Body of pancreas (tissue), 4 donors: ENCODE measurements at regions not wholly inside any gene's neighbourhood (a gene's known extent, or its start where the extent isn't known, plus 50 kb on each side); places are given as distances from the start of the nearest gene placed in this dataset.
"Not testable (repeated sequence)": the region's sequence is repeated elsewhere in the genome, so short reads cannot be mapped to it uniquely, and the experiment has no call there.

Source experiments
- ATAC-seq: fragments of 150-250 bp; one replicate; pipeline ENCODE4 v1.9.1; 2016
- DNase-seq, 4 donors: peaks; one replicate each; pipeline ENCODE4 v3.0.0-alpha.2; 2019
- H3K27ac ChIP-seq, 4 donors: fragments of 200-600 bp; sonication (generic); 1 replicate in 3 of 4; 2 replicates in 1 of 4; pipeline versions ENCODE4 v1.5.1 to v1.6.1; 2016 to 2019; ENCODE audit warnings: mild to moderate bottlenecking in 1 of 4, mixed read lengths in 1 of 4, moderate library complexity in 1 of 4
- H3K27me3 ChIP-seq, 2 donors: fragments of 200-600 bp; sonication (generic); one replicate each; pipeline ENCODE4 v1.6.0; 2016; ENCODE audit warnings: mild to moderate bottlenecking in 1 of 2
- H3K36me3 ChIP-seq, 2 donors: fragments of 200-600 bp; sonication (generic); replicated peaks in 1 of 2; 2 replicates each; pipeline ENCODE4 v1.5.1; 2016; ENCODE audit warnings: low read depth in 2 of 2; ENCODE audit not compliant: insufficient read depth in 1 of 2
- H3K4me1 ChIP-seq: fragments of 200-600 bp; sonication (generic); one replicate; pipeline ENCODE4 v1.6.0; 2016
- H3K4me3 ChIP-seq, 2 donors: fragments of 200-600 bp; sonication (generic); 1 replicate in 1 of 2; 2 replicates in 1 of 2; pipeline ENCODE4 v1.5.1; 2016 to 2019
- H3K9me3 ChIP-seq, 3 donors: fragments of 200-600 bp; sonication (generic); 1 replicate in 2 of 3; 2 replicates in 1 of 3; pipeline ENCODE4 v1.5.1; 2016
- POLR2A ChIP-seq, 3 donors: fragments of 450-650 bp; IDR thresholded peaks; one replicate each; pipeline ENCODE4 v1.6.1; 2016; ENCODE audit warnings: antibody characterized with exemption in 3 of 3, mild to moderate bottlenecking in 2 of 3
- whole genome bisulfite sequencing, 2 donors: methylation state at CpG; one replicate each; pipeline ENCODE4 v1.1.5; 2017; 5-methylcytosine and 5-hydroxymethylcytosine counted together
- intact Hi-C: fragments of 100-400 bp; cut with DNase I; formaldehyde crosslinking; loops from one replicate; pipeline ENCODE4 v1.15.1; 2023
- TF ChIP-seq, protein P1 (sequence below), 7 experiments: fragments of 450-650 bp in 4 of 7; fragments of 200-600 bp in 3 of 7; sonication (generic) in 3 of 7; IDR thresholded peaks; one replicate each; pipeline ENCODE4 v1.5.1; 2016 to 2019; ENCODE audit warnings: antibody characterized with exemption in 7 of 7

DNA sequence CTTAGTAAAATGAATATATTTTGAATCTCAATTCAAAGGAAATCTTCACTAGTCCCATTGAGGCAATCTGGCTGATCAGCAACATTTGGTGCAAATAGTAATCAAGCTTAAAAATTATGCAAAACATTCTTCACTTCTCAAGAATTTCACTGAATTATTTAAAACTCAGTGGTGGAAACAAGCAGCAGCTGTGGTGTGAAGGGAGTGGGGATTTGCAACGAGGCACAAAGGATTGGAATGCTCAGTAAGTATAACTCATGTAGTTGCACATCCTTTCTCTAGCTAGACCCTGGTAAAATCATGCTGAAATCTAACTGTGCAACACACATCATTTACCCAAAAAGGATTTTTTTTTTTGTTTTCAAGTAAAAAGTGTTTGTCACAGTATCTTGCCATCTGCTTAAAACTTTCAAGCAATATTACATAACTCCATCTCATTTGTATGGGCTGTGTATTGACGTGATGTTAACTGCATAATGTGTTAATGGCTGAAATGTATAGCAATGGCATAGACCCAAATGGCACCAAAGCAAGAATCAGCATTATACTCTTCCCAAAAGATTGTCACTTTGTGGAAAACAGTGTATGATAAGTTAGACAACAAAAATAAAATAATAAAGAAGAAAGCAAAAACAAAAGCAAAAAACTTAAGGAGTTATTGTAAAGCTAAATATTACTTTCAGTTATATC lies 816.6 kb downstream of the EPHA3 start:
- Histone ChIP-seq H3K27ac (no peak overlapping the region), H3K9me3 (no peaks in the 10 kb centered on the region), H3K36me3 (no peaks in the 10 kb centered on the region), H3K4me3 (no peak overlapping the region), H3K27me3 (no peaks in the 10 kb centered on the region), H3K4me1 (no peaks in the 10 kb centered on the region)
- TF ChIP-seq, protein P1, sequence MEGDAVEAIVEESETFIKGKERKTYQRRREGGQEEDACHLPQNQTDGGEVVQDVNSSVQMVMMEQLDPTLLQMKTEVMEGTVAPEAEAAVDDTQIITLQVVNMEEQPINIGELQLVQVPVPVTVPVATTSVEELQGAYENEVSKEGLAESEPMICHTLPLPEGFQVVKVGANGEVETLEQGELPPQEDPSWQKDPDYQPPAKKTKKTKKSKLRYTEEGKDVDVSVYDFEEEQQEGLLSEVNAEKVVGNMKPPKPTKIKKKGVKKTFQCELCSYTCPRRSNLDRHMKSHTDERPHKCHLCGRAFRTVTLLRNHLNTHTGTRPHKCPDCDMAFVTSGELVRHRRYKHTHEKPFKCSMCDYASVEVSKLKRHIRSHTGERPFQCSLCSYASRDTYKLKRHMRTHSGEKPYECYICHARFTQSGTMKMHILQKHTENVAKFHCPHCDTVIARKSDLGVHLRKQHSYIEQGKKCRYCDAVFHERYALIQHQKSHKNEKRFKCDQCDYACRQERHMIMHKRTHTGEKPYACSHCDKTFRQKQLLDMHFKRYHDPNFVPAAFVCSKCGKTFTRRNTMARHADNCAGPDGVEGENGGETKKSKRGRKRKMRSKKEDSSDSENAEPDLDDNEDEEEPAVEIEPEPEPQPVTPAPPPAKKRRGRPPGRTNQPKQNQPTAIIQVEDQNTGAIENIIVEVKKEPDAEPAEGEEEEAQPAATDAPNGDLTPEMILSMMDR (IDR thresholded peaks at IDR 0.05), result no peak
- no peak for TF ChIP-seq POLR2A (IDR thresholded peaks at IDR 0.05)
- no peak for DNase-seq
- 38 to 51% methylated on average over 2 of the region's 2 CpGs for WGBS, 2 donors
- no peak for ATAC-seq
- intact Hi-C loops, result no loop called here

DNA sequence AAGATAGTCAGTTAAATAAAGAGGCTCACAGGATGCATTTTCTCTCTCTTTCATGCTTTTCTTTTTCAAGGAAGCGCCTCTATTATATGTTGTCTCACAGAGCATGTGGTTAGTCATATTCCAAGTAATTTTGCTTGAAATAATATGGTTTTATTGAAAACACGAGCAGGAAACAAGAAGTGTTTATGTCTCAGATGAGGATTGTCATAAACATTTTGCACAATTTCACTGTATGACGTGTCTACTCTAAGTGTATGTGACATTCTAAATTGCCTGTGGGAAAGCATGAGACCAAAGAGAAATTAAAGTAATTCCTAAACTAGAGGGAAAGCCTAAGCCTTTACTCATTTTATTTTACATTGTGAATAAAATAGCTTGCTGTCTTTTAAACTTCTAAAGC lies 818.6 kb downstream of the EPHA3 start:
- Histone ChIP-seq H3K27me3 (no peaks in the 10 kb centered on the region), H3K27ac (no peak overlapping the region), H3K9me3 (no peaks in the 10 kb centered on the region), H3K4me3 (no peak overlapping the region), H3K4me1 (no peaks in the 10 kb centered on the region), H3K36me3 (no peaks in the 10 kb centered on the region)
- intact Hi-C loops, result no loop called here
- TF ChIP-seq POLR2A (IDR thresholded peaks at IDR 0.05), result no peak
- TF ChIP-seq, protein P1 (IDR thresholded peaks at IDR 0.05), result no peak
- WGBS, 2 donors, result 53 to 66% methylated on average over 3 of the region's 3 CpGs
- DNase-seq (no peak), ATAC-seq (no peak)

GRCh38 chr3:89932882-89933281 lies 825.5 kb downstream of the EPHA3 start:
- no peaks in the 10 kb centered on the region for H3K27me3 ChIP-seq
- TF ChIP-seq POLR2A (IDR thresholded peaks at IDR 0.05), result no peak
- H3K9me3 ChIP-seq, result no peaks in the 10 kb centered on the region
- intact Hi-C loops, result no loop called here
- DNase-seq, result no peak
- H3K27ac ChIP-seq, result no peak overlapping the region
- H3K4me3 ChIP-seq, result no peak overlapping the region
- ATAC-seq, result no peak
- no peaks in the 10 kb centered on the region for H3K4me1 ChIP-seq
- WGBS, 2 donors, result 66 to 72% methylated on average over 5 of the region's 5 CpGs
- H3K36me3 ChIP-seq, result no peaks in the 10 kb centered on the region

DNA sequence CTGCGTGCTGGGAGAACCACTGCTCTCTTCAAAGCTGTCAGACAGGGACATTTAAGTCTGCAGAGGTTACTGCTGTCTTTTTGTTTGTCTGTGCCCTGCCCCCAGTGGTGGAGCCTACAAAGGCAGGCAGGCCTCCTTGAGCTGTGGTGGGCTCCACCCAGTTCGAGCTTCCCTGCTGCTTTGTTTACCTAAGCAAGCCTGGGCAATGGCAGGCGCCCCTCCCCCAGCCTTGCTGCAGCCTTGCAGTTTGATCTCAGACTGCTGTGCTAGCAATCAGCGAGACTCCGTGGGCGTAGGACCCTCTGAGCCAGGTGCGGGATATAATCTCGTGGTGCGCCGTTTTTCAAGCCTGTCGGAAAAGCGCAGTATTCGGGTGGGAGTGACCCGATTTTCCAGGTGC lies 837.0 kb downstream of the EPHA3 start:
- H3K27me3 ChIP-seq, H3K27ac ChIP-seq, intact Hi-C loops, ATAC-seq, H3K4me1 ChIP-seq, H3K9me3 ChIP-seq, DNase-seq, H3K36me3 ChIP-seq, H3K4me3 ChIP-seq: not testable (repeated sequence)
- whole genome bisulfite sequencing, 2 donors, result 69 to 91% methylated on average over 12 to 14 of the region's 14 CpGs

GRCh38 chr3:89946884-89947283 lies 839.5 kb downstream of the EPHA3 start:
- Histone ChIP-seq H3K27ac (no peak overlapping the region), H3K27me3 (no peaks in the 10 kb centered on the region), H3K4me1 (no peaks in the 10 kb centered on the region), H3K9me3 (no peaks in the 10 kb centered on the region), H3K4me3 (no peak overlapping the region), H3K36me3 (no peaks in the 10 kb centered on the region)
- ATAC-seq (no peak), DNase-seq (no peak)
- TF ChIP-seq POLR2A (IDR thresholded peaks at IDR 0.05), result no peak
- TF ChIP-seq, protein P1 (IDR thresholded peaks at IDR 0.05), result no peak
- 36 to 58% methylated on average over 1 of the region's 1 CpG for WGBS, 2 donors
- intact Hi-C loops, result no loop called here

- no peak overlapping the region for H3K4me3 ChIP-seq
- no peaks in the 10 kb centered on the region for H3K36me3 ChIP-seq
- H3K27me3 ChIP-seq, result no peaks in the 10 kb centered on the region
- TF ChIP-seq, protein P1 (IDR thresholded peaks at IDR 0.05), result no peak
- no peak for TF ChIP-seq POLR2A (IDR thresholded peaks at IDR 0.05)
- intact Hi-C loops, result no loop called here
- no peak for ATAC-seq
- H3K4me1 ChIP-seq, result no peaks in the 10 kb centered on the region
- H3K9me3 ChIP-seq, result no peaks in the 10 kb centered on the region
- no peak for DNase-seq
- 50 to 52% methylated on average over 5 of the region's 5 CpGs for WGBS, 2 donors
- H3K27ac ChIP-seq, result no peak overlapping the region
These were observed 840.0 kb downstream of the EPHA3 start for GRCh38 chr3:89947337-89947954.
